ENCODE measurements at regions not wholly inside any gene's neighbourhood (a gene's known extent, or its start where the extent isn't known, plus 50 kb on each side); places are given as distances from the start of the nearest gene placed in this dataset.

DNA sequence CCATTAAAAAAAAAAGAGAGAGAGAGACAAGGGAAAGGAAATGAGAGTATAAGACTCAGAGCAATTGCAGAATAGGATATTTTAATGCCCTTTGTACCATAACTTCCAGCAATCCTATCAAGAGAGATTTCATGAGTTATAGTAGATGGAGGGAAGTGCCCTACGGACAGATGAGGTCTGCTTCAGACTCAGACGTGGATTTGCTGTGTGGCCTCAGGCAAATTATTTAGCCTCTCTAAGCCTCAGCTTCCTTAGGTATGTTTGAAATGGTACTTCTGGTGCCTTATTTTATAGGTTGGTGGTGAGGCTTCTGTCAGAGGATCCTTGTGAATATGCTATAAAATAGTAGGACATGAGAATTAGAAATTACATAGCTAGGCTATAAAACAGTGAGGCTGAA, 448.2 kb downstream of the EDEM1 start:
- DNase-seq: no peak

DNA sequence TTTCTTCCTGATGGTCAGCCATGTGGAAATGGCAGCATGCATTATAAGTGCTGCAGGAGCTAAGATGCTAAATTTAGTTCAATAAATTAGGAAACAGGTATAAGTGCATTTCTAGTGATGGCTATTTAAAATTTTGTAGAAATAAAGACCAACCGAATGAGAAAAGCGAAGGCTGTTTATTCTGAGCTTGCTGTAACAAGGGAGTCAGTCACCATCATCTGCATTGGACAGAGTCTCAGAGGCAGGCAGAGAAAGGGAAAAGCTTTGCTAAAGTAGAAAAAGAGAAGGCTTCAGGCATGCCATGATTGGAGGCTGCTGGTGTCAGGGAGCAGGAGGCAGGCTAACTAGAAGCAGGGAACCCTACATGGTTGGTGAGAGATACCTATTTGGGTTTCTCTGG, 451.0 kb downstream of the EDEM1 start:
- DNase-seq: no peak

DNA sequence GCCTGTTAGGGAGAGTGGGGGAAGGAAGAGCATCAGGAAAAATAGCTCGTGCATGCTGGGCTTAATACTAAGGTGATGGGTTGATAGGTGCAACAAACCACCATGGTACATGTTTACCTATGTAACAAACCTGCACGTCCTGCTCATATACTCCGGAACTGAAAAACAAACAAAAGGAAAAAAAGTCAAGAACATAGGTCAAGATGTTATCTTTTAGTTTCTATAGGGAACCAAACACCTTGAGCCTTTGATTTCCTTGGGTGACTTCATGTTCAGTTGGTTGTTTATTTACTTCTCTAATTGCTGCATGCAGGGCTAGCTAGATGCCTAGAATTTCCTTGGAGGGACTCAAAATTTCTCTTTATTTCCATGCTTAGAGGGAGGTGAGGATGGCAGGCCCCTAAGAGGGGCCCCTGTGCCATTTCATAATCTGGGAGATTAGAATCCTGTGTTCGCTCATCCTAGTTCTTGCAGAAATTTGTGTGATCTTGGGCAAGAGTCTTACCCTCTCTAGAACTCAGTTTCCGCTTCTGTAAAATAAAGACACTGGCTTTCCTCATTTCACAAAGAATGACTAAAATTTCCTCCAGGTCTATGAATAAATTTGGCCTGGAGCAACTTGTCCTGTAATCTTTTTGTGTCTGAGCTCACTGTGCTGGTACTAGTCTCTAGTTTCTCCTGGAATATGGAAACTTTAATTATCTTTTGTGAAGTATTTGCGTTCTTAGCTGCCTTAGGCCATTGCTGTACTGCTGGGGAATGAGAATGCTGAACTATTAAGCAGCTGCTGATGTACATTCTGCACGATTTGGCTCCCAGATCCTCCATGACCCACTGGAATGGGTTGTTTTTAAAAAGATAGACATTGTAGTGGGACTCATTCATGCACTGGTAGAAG, 457.5 kb downstream of the EDEM1 start:
- DNase-seq: no peak

DNA sequence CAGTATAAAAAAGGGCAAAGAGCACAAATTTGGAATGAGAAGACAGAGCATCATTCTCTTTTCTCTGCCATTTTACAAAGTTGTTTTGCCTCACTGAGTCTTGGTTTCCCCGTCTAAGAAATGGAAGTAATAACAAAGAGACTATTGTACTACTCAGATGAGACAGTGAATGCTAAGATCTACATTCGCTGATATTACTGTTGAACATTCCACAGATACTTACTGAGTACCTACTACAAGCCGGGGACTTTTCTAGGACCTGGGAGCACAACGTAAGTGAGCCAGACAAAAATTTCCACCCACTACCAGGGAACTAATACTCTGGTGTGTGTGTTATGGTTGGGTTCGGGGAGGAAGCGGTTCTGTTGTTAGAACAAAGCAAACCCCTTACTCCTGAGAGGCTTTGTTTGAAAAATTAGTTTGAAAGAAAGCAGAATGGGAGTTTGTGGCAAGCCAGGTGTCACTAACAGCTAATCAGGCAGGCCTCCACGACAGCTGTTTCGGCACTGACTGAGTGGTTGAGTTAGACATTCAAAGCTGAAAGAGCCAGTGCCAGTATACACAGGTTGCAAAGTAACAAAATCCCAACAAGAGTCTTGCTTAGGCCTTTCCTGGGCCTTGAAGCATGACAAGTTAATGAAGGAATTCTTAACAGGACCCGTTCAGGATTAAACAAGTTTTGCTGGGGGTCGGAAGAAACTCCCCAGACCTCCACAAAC, 458.3 kb downstream of the EDEM1 start:
- DNase-seq: no peak

DNA sequence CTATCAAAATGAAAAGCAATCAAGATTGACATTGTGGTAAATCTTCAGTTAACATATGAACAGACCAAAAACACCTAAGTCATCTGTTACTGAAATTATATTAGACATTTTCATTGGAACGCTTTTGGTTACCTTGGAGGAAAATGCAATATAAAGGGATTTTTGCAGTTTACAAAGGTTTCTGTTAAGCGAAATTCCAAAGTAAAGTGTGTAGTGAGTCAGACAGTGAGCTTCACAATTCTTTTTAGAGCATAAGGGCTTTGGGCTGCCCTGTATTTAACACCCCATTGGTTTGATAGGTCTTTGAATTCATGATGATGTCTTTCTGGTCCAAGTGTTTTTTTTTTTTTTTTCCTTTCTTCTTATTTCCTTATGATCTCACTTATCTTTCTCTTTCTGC, 462.8 kb downstream of the EDEM1 start:
- no peak for DNase-seq

DNA sequence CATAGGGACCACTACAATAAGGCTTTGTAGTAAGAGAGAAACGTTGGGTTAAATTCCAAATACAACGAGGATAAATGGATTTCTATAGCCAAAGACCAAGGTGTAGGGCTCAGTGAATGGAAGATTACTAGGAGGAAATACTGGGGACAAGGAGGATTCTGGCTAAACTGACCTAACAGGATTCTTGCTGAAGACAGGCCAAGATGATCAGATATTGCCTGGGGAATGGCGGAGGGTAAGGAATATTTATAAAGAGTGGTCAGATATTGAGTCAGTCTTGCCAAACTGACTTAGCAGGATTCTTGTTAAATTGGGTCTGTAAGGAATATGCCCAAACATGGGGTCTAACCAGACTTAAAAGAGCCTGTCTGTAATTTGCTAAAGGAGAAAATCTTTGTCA, 463.8 kb downstream of the EDEM1 start:
- no peak for DNase-seq

DNA sequence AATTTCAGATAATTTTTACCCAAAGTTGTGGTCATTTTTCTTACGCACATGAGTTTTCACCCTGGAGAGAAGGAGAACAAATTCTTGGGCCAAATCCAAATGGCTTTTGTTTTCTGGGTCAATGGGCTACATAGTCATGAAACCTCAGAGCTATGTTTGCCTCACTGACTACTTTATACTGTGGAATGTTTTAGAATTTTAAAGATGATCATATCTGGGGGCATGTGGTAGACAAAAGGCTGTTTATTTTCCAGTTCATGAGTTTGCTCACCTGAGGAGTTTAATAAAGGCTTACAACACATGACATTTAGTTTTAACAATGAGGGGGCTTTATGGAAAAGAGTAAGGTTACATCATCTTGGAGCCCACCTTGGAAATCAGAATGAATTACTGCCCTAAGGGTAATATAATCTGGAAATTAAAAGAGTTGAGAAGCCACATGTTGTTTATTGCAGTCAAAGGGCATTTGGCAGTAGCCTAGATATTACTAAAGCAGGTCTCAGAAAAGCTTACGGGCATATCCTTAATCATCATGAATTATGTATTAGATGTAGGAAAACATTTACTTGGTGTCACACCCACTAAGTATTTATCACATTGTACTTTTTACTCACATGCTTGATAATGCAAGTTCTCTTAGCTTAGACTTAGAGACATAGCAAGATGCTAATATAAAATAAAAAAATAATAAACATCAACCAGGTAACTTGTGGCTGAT, 466.1 kb downstream of the EDEM1 start:
- no peak for DNase-seq

DNA sequence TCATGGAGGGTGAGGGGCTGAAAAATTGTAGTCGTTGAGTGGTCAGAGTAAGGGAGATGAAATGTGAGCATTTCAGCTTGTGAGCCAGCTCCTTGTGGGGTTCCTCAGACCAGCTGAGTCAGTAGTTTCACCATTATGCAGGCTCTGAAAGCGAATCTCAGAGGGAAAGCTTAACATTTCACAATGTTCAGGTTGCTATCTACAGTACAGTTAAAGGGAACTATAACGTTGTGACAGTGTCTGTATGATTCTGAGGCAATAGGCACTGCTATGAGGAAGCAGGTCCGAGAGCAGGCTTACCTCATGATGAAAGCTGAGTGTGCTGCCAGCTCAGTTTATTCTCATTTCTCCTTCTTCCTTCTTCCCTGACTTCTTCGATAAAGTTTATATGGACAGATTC, 469.6 kb downstream of the EDEM1 start:
- no peak for DNase-seq

DNA sequence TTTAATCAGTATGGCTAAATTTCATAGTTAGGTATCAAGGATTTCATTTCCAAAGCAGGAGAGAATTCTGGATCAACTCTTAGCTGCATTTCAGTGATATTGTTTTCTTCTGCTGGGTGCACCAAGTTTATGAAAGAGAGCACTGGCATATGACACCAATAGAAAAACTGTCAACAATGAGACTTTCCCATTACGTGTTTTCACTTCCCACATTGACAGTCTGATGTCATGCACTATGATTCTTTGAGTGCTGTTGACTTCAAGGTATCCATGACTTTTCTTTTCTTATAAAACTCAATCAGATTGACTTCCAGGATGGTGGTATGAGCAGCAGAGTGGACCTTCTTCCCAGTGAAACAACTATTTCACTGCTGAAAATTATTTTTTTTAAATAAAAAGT, 476.1 kb downstream of the EDEM1 start:
- no peak for DNase-seq

DNA sequence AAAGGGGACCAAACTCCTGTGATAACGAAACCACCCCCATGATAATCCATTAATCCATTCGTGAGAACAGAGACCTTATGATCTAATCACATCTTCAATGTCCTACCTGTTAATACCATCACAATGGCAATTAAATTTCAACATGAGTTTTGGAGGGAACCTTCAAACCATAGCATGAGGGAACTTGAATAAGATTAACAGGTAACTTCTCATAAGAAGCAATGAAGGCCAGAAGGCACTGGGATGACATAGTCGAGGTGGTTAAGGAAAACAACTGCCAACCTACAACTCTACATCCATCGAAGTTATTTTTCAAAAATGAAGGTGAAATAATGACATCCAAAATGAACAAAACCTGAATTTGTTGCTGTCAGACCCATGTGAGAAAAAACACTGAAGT, 478.9 kb downstream of the EDEM1 start:
- no peak for DNase-seq

DNA sequence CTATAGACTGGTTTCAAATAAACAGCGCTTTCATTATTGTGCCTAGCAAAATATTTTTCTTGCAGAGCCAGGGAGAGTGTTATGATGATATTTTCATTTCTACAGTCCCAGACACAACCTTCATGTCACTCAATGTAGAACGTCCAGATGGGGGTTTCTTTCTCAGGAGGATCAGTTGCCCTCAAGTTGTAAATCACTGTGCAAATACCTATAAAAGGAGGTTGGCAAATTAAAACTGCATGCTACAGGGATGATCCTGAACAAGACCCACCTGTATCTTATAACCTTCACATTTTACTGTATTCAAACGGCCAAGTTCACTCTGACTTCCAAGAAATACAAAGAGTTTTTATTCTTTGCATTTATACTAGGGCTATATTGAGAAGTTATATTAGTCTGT, 486.0 kb downstream of the EDEM1 start:
- no peak for DNase-seq

DNA sequence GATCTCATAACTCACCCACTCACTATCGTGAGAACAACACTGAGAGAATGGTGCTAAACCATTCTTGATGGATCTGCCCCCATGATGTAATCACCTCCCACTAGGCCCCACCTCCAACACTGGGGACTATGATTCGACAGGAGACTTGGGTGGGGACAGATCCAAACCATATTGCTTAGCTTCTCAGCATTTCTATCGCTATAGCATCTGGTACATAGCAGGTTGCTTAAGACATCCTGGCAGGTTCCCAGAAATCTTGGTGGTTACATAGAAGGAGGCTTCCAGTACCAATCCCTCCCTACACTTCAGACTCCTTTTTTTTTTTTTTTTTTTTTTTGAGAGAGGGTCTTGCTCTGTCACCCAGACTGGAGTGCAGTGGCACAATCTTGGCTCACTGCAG, 487.8 kb downstream of the EDEM1 start:
- DNase-seq: no peak

DNA sequence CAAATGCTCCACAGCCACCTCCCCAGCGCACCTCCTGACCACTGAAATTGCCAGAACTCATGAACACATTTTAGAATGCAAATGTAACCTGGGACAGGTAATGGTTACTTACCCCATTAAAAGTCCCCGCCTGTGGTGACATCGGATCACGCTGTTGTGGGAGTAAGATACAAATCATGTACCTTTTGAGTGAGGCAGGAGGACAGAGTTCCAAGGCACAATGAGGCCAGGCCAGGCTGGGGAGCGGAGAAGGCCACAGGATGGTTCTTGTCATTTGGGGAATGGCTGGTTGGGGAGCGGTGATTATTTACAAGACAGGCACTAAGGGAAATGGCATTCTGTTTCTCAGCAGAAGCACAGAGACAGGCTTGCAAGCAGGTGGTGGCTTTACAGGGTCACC, 490.0 kb downstream of the EDEM1 start:
- DNase-seq: no peak

DNA sequence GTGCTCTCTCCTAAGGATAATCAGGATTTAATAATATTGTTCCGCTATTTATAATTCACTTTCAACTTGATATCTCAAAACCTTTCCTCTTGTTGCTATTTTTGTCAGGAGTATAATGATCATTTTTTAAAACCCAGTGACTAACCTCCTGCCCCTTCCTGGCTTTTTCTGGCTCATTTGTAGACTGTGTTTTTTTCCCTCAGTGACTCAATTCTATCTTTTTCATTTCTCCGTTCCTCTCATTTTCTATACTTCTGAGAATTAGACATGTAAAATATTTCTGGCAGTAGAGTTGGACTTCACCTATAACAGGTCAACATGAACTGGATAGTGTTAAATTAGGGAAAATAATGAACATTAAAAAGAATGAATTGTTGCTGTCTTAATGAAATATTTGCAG, 490.7 kb downstream of the EDEM1 start:
- DNase-seq: no peak

DNA sequence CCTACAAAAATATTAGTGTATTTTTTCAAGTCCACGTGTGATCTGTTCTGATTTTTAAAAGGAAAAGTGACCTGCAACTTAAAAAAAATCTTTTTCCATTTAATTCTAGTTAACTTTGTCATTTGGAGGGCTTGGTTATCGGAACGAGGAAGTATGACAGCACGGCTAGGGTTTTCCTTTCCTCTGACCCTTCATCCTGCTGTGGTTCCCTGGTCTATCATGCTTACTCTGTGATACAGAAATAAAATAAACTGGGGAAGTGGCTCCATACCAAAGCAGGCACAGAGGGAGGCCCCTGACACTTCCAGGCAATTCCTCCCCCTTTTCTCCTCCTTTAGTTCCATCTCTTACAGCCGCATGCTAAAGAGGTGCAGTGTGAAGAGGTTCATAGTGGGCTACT, 491.3 kb downstream of the EDEM1 start:
- DNase-seq: no peak

DNA sequence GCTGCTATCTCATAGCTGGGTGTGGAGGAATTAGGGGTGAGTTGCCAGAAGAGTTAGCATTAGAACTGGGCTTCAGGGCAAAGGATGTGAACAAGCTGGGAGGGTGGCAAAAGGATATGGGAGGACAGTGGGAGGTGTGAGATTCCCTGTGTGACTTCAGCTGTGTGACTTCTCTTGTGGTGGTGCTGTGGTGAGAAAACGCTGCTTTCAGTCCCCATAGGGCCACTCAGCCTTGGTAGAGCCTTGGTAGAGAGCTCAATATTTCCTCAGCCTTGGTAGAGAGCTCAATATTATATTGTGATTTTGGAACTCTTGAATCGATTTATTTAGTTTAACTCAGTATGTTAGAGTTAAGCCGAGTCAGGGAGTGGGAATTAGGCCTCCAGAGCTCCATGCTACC, 499.7 kb downstream of the EDEM1 start:
- DNase-seq: no peak

DNA sequence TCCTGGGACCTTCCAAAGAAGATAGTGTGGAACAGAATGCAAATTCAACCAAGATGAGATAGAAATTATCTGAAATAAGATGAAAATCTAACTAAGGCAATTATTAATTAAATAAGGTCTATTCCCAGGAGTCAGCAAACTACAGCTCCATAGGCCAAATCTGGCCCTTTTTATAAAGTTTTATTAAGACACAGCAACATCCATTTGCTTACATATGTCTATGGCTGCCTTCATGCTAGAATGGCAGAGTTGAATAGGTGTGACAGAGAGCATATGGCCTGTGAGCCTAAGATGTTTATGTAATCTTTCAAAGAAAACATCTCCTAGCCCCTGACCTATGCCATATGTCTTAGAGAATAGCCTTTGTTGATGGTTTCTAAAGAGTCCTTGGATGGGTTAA, 503.0 kb downstream of the EDEM1 start:
- no peak for DNase-seq

DNA sequence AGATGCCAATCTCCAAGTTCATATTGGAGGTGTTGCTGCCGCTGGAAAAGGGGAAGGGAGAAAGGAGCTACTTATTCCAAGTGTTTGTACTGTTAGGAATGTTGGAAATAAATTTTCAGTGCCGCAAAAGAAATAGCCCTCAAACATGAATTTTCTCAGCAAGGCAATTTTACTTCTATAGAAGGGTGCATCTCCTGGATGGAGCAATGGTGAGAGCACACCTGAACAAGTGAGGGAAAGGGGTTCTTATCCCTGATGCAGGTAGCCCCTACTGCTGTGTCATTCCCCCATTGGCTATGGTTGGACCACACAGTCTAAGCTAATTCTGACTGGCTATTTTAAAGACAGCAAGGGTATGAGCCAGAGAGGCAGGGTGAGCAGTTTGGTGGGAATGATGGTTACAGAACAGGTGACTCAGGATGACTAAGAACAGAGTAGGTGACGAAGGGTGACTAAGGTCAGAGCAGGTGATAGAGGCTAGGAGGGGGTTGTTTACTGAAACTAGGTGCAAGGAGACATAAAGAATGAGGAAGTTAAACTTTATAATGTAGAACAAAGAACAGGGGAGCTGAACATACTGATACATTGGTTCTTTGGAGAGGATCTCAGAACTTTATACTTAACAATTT, 503.5 kb downstream of the EDEM1 start:
- DNase-seq: no peak

DNA sequence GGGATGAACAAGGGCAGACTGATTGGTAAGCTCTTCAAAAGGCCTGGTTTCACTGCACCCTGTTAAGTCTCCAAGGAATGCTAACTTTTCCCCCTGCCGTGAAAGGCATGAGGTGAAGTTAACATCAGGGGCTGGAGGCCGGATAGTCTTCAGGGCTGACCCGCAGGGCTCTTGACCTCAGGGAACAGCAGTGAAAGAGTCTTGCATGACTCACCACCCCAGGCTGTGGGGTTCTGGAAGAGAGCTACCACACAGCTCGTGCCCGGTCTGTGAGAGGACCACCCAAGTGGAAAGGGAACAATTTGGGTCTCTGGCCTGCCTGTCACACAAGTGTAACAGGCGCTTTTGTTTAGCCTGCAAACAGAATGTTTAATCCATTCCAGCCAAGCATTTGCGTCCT, 504.9 kb downstream of the EDEM1 start:
- no peak for DNase-seq

DNA sequence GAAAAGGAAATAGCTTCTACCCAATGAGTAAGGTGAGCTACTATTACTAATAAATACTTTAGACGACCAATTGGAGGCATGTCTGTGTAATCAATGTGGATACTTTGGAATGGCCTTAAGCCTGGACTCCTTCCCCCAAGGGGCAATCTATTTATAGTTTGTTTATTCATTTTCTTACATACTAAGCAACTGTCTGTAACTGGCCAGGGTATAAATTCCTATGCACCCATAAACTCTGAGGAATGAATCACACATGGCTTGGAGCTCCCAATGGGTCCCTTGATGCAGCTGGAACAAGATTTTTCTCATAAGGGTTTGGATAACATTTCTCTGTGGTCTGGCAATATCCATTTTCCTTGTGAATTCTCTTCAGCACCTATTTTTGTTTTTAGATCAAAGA, 506.8 kb downstream of the EDEM1 start:
- DNase-seq: no peak

DNA sequence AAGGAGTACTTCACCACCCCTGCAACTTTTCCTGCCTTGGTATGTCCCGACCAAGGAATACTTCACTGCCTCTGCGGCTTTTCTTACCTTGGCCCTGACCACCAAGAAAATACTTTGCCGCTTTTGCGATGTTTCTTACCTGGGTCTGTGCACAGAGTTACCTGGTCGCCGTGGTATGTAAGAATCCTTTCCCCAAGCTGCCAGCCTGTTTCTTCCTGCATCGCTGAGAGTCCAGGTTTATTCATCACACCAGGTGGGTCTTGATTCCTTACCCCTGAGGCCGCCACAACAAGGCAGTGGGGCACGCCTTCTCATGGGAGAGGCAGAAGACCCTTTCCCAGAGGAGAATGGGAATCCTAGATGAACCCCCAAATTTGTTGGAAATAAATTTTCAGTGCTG, 511.3 kb downstream of the EDEM1 start:
- no peak for DNase-seq

DNA sequence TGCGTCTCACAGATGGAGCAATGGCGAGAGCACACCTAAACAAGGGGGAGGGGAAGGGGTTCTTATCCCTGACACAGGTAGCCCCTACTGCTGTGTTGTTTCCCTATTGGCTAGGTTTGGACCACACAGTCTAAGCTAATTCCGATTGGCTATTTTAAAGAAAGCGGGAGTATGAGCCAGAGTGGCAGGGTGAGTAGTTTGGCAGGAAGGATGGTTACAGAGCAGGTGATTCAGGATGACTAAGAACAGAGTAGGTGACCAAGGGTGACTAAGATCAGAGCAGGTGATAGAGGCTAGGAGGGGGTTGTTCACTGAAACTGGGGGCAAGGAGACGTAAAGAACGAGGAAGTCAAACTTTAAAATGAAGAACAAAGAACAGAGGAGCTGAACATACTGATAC, 511.8 kb downstream of the EDEM1 start:
- DNase-seq: no peak

DNA sequence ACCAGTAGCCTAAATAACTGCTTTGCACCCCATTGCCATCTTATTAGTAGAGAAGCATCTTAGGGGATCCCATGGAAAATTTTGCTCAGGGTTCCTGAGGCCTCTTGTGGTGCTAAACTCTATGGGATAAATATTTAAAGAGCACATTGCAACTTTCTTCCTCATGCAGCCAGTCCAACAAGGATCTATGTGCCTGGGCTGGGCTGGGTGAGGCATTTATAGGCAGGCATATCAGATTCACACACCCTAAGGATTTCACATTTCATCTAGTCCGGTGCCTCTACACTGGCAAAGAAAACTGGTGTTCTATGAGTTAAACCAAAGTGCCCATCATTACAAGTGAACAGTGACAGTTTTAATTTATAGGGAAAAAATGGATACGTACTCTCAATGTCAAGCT, 512.3 kb downstream of the EDEM1 start:
- DNase-seq: no peak
